MV-4-11 (cell line): ENCODE measurements at regions not wholly inside any gene's neighbourhood (a gene's known extent, or its start where the extent isn't known, plus 50 kb on each side); places are given as distances from the start of the nearest gene placed in this dataset.
"Not testable (repeated sequence)": the region's sequence is repeated elsewhere in the genome, so short reads cannot be mapped to it uniquely, and the experiment has no call there.

Source experiments
- DNase-seq: peaks from one replicate; lab custom pipeline; 2025; lab: John Stamatoyannopoulos, UW

DNA sequence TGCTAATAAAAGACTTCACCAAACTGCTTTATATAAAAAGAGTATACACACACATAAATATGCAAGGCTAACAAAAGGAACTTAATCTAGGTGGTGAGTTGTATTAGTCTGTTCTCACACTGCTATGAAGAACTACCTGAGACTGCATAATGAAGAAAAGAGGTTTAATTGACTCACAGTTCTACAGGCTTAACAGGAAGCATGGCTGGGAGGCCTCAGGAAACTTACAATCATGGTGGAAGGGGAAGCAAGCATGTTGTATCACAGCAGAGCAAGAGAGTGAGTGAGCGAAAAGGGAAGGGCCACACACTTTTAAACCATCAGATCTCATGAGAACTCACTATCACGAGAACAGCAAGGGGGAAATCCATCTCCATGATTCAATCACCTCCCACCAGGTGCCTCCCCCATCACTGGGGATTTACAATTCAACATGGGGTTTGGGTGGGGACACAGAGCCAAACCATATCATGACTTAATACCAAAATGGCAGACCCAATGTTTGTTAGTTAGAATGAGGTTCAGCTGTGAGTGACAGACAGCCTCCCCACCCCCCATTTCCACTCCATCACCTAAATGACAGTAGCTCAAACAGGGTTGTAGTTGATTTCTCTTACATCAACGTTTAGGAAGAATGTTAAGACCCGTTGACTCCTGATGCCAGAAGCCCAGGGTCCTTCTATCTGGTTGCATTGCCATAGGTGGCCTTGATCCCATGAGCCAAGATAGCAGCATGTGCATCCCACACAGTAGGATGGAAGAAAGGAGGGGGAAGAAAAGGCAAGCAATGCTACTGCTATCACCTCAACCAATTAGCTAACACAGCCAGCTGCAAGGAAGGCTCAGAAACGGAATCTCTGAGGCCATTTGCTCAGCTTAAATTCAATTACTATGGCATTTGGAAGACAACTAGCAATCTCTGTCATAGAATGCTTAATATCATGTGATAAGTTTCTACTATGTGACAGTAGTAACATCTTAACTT, 77.0 kb downstream of the CCDC71L start:
- no peak for DNase-seq

DNA sequence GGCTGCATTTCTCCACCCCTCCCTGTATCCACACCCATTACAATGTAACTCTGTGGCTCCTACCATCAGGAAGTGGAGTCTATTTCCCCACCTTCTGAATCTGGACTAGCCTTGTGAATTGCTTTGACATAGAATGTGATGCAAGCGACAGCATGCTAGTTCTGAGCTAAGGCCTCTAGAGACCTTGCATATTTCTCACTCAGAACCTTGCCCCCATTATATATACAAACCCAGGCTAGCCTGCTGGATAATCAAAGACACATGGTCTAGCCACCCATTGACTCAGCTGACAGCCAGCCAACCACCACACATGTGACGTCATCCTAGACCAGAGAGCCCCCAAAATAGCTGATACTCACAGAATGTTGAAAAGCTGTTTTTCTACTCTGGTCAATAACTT, 77.9 kb downstream of the CCDC71L start:
- DNase-seq, result no peak

DNA sequence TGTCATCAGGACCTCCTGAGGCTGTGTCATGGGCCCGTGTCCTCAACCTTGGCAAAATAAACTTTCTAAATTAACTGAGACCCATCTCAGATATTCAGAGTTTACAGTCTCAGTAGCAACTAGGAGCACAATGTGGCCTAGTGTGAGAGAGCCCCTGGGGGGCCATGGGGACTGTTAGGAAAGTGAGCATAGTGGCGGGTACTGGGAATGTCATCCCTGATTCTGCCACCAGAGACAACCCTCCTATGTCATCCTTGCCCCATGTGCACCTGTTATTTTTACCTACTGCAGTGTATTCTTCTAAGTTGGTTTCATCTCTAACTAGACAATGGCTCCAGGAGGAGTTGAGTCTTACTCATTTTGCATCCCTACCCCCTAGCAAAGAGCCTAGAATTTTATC, 78.6 kb downstream of the CCDC71L start:
- DNase-seq, result no peak

DNA sequence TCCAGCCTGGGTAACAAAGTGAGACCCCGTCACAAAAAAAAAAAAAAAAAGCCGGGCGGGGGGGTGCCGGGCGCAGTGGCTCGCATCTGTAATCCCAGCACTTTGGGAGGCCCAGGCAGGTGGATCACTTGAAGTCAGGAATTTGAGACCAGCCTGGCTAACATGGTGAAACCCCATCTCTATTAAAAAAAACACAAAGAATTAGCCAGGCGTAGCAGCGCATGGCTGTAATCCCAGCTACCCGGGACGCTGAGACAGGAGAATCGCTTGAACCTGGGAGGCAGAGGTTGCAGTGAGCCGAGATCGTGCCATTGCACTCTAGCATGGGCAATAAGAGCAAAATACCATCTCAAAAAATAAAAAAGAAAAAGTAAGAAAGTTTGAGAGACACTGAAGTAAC, 81.9 kb downstream of the CCDC71L start:
- DNase-seq, result not testable (repeated sequence)

DNA sequence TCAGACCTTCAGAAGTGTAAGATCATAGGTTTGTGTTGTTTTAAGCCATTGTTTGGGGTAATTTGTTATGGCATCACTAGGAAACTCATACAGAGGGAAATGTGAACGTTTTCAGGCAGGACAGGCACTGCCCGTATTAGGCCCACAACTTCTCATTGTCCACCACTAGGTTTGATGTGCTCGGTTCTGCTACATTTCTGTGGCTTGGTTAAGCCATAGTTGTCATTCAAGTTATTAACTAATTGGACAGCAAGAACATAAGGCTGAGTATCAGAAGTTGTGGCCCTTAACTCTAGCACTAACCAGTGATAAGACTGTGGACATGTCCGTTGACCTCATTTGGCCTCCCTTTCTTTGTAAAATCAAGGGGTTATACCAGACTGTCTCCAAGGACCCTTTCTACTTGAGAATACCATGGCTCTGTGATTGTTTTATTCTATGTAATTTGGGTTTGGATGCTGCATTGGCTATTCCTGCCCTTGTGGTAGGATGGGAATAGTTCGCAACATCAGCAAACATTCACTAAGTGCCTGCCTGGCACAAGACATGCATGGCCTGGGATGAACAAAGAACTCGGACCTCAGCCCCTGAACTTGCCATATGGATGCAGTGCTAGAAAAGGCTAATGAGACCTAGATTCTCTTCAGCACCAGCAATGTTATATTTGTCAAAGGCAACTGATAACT, 85.7 kb downstream of the CCDC71L start:
- DNase-seq, result no peak

DNA sequence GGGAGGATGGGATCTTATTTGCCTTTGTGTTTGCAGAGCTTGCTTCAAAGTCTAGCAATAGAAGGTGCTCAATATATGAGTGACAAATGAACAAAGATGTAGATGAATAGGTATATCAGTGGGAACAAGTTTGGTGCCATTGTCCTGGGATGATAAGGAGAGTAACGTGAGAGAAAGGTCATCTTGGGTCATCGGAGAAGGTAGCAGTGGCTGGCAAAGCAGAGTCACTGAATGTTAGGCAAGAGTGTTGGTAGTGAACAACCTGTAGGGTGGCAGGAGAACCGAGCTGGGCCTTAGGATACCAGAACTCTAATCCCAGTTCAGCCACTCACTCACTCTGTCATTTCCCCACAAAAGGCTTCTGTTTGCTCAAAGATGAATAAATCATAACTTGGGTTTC, 87.2 kb downstream of the CCDC71L start:
- DNase-seq, result no peak

DNA sequence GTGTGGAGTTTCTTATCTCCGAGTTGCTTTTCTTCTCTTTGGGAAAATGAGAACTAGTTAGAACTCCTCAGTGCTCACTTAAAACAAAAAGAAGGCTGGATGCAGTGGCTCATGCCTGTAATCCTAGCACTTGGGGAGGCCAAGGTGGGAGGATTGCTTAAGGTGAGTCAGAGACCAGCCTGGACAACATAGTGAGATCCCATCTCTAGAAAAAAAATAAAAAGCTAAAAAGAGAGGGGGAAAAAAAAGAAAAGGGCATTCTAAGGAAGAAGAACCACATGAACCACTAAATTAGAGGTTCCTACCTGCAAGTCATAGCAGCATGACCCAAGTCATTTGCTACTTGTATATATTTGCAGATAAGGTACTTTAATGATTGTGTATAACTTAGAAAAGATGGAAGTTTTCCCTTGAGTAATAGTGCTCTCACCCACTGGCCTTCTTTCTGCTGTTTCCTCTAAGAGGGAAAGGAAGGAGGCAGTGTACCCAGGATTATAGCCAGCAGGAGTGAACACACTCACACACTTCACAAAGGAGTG, 87.8 kb downstream of the CCDC71L start:
- no peak for DNase-seq

DNA sequence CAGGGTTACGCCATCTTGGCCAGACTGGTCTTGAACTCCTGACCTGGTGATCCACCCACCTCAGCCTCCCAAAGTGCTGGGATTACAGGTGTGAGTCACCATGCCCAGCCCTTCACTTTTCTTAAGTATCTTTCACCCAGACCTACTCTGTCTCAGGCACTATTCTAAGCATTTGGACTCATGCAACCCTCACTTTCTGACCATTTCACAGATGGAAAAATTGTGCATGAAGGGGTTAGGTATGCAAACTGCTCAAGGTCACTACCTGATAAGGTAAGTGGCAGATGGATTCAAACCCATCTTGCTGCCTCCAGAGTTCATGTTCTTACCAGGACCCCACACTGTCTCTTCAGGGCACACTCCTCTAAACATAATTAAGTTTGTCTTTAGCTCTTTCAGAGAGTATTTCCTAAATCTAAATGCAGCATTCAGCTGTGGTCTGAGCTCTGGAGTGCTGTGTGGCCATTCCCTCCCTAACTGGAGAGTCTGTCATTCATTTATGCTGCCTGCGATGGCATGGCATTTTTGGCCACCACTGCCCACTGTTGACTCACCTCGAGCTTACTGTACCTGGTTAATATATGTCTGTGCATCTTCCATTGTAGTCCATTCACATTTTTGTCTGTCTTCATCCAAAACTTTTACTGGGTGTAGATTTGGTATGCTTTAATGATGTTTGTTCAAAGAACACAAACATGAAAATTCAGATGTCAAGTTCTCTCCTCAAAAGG, 88.4 kb downstream of the CCDC71L start:
- no peak for DNase-seq

DNA sequence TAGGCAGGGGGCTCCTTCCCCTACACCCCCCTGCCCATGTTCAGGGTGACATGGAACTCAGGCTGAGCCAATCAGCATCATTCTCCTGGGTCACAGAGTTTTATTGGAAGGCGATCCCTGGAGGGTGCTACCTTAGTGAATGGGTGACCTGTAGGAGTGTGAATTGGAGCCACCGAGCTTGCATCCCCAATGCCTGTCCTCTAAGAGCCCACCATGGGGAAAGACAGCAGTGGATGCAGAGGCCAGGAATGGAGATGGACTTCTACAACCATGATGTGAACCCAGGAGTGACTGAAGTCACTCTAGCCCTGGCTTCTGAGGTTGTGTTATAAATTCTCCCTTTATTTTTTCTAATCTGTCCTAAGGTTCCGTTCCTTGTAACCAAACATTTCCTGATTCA, 89.4 kb downstream of the CCDC71L start:
- DNase-seq, result no peak

DNA sequence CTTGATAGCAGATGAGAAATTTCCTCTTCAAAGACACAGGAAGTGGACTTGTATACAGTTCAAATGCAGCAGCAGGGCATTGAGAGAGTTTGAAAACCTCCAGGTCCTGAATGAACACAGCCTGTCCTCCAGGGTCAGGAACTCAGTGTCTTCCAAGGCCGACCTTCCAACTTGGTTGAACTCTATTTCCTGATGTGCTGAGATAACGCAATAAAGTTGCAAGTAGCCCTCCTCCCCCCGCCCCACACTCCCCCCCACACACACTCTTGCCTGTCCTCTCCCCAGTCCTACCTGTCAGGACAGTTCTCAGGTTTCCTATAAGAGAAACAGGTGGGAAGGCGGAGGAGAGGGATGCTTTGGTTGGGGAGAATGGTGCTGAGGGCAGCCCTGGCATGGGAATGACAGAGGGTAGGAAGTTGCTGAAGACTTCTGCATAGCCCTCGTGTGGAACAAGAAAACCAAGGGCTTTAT, 90.0 kb downstream of the CCDC71L start:
- DNase-seq, result no peak

DNA sequence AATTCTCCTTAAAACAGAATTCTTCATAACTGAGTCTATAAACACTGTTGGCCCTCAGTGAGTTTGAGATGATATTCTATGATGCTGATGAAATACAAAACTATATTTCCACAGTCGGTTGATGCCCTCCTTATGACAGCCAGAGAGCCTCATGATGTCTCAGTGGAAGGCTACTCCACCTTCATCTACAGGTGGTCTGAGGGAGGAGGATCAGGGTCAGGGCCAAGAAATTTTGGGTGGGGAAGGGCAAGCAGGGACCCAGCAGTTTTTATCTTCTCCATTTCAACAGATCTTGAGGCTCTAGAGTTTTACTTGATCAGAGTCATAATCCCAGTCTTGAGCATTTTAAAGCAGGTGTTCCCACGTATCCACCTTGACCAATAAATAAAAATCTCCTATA, 90.8 kb downstream of the CCDC71L start:
- no peak for DNase-seq

DNA sequence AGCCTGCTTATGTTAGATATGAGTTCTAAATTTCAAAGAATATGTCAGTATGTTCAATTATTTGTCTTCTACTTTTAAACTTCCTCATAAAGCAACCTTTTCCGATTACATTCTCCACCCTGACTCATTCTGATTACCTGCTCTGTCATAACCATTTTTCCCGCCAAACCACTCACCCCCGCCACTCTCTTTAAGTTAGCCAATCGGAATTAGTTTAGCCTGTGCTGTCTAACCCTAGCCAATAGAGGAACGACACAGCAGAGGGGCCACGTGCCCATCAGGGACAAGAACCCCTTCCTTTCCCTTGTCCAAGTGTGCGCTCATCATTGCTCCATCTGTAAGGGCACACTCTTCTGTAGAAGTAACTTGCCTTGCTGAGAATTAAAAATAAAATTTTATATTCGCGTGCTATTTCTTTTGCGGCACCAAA, 91.4 kb downstream of the CCDC71L start:
- no peak for DNase-seq

DNA sequence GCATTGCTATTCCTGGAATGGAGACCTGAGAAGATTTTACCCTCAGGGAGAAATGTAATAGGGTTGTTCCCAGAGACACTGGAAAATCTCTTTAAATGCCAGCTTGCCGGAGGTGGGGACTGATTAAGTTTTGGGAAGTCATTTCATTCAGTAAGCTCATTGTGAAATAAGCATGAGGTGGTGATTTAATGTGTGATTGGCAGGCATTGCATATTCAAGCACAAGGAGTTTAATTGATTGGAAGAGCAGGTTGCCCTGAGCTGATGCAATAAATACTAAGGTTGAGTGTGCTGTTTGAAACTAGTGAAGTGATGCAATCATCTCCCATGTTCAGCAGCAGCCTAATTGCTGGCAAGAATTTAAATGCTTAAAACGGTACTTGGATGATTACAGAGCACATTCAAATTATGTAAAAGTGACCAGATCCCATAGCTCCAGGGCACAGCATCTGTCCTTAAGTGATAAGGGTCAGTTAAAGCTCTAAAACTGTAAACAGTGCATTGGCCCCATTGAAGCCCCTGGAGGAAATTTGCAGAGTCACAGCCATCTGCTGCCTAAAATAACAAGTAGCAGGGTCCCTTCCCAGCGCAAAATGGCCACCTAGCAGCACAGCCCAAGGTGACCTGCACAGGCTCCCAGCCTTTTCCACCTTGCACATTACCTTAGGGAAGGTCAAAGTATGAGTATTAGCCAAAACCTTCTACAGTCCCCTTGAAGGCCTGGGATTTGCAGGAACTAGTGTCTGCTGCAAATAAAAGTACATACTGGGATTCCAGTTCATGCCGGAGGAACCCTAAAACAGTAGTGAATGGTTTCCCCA, 92.1 kb downstream of the CCDC71L start:
- DNase-seq, result peak; percentile 90

DNA sequence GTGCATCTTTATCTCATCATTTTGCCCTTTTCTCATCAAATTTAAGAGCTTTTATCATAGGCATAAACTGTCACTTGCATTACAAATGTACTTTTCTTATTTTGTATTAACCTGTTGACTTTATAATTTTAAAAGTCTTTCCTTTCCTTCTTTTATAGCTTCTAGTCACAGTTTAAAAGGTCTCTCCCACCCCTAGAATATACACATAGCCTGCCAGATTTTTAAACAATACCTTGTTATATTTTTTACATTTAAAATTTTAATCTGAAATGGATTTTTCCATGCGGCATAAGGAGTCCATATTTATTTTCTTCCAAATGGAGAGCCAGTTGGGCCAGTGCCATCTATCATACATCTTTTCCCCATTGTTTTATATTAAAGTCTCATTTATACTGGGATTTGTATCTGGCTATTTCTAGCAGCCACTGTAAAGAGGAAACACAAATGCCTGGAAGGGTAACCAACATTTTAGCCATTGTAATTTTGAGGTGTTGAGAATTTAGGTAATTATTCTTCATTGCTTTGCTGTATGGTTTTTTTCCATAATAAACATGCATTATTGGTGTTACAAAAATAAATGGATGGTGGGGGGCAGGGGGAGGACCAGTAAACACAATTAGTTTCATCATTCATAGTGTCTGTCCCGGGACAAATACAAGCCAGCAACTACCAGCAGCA, 92.8 kb downstream of the CCDC71L start:
- no peak for DNase-seq

DNA sequence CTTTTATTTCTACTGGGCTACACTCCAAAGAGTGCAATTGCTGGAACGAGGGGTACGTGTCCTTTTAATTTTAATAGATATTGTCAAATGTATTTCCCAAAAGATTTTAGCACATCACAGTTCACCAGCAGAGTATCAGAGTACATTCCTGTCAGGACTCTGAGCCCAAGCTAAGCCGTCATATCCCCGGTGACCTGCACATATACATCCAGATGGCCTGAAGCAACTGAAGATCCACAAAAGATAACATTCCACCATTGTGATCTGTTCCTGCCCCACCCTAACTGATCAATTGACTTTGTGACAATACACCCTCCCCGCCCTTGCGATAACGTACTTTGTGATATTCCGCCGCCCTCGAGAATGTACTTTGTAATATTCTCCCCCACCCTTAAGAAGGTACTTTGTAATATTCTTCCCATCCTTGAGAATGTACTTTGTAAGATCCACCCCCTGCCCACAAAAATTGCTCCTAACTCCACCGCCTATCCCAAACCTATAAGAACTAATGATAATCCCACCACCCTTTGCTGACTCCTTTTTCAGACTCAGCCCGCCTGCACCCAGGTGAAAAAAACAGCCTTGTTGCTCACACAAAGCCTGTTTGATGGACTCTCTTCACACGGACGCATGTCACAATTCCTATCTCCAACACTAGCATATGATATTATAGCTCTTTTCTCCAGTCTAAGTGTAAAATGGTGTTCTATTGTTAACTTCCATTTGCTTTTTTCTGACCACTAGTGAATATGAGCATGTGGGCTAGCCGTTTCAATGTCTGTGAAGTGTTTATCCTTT, 93.6 kb downstream of the CCDC71L start:
- not testable (repeated sequence) for DNase-seq

DNA sequence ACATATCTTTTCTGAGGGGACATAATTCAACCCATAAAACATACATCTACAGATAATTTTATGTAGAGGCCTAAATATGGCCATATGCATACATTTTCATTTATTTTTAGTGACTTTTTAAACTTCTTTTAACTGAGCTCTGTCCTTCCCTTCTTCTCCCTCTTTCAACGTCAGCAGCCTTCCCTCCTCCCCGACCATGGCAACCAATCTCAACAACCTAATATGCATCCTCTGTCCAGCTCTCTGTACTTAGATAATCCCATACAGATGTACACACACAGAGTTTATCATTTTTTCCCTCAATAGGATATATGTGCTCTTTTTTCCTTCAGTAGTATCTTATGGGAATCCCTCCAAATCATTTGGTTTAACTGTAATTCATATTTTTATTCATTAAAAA, 94.3 kb downstream of the CCDC71L start:
- DNase-seq, result no peak

DNA sequence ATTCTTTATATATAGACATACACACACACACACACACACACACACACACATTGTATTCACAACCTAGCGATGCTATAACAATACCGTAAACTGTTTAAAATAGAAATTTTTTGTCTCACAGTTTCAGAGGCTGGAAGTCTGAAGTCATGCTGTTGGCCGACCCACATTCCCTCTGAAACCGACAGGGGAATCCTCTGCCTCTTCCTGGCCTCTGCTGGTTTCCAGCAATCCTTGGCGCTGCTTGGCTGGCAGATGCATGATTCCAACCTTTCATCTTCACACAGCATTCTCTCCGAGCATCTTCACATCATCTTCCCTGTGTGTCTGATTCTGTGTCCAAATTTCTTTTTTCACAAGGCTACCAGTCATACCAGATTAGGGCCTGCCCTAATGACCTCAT, 94.8 kb downstream of the CCDC71L start:
- no peak for DNase-seq

DNA sequence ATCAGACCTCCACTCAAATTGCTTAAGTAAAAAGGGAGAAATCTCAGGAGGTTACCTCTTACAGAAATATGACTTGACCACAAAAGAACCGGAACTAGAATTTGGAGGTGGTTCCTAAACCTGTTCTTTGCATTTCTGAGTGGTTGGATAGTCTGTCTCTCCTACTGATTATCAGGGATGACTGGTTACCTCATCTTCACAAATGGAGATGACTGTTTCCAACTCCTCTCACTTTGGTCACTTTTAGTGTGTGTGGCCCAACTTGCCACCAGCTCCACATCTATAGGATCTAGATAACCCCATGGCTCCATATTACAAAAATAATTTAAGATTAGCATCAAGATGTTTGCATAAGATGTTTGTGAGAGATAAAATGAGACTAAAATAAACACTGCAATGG, 95.5 kb downstream of the CCDC71L start:
- DNase-seq, result no peak

DNA sequence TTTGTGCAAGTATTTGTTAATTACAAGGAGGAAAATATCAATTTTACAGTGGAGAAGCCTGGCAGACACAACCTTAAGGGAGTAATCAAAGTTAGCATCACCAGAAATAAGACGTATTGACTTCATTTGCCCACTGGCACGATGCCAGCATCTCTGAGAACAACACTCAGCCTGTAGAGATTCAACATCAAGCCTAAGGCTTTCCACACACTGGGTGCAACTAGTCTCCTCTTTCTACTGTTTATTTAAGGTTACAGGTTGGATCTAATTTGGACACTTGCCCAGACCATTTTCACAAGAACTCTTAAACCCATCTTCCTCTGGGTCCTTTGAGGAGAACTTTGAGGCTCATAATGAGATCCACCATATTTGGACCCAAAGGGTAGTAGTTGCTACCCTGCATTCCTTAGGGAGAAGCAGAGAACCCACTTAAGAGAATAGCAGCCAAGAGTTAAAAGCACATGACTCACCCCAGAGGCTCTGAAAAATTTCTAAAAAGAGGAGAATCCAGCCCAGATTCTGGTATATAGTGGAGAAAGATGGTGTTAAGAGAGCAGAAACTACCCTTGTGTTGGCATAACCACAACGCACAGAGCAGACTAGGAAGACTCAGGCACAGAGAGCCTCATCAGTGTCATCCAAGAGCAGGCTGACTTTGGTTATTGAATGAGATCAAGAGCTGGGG, 97.3 kb downstream of the CCDC71L start:
- no peak for DNase-seq
